ENCODE measurements at regions not wholly inside any gene's neighbourhood (a gene's known extent, or its start where the extent isn't known, plus 50 kb on each side); places are given as distances from the start of the nearest gene placed in this dataset.

- no peak for DNase-seq
These were observed 176.6 kb upstream of the ARGLU1 start for GRCh38 chr13:106744516-106744915.

GRCh38 chr13:106738186-106738678, 170.3 kb upstream of the ARGLU1 start:
- no peak for DNase-seq

DNA sequence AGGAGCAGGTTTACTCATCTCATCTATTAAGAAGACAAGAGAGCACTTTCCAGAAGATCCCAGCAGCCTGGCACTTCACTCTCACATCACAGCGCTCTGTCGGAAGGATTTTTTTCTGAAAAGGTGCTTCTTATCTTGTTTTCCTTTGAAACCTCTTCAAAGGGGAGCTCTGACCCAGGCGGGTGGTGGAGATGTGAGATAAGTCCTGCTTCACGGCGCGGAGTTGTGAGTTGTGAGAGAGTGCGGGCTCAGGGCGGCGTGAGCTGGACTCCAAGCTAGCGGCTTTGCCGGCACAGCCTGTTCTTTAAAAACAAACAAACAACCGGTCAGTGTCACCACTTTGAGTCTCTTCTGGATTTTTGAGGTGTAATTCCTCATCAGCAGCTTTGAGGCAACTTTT, 169.0 kb upstream of the ARGLU1 start:
- DNase-seq = no peak

DNA sequence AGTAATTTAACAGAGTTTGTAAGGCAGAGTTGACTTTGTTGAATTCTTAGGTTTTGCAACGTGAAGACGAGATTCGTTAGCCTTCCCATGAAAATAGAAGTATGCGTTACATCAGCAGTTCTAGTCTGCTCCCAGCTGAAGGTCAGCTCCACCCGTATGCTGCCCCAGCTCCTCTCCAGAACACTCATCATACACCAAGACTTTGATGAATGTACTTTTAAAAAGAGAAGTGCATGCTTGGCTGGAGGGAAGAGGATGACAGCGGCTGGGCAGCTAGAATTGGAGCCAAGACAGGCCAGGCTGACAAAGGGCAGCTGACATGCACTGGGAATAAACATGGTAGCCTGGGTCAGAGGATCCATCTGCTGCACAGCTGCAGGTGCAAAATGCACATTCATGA, 166.3 kb upstream of the ARGLU1 start:
- DNase-seq = no peak

- no peak for DNase-seq
These were observed 155.1 kb upstream of the ARGLU1 start for GRCh38 chr13:106723036-106723435.

GRCh38 chr13:106722620-106723019, 154.7 kb upstream of the ARGLU1 start:
- no peak for DNase-seq

GRCh38 chr13:106721599-106721998, 153.7 kb upstream of the ARGLU1 start:
- no peak for DNase-seq

DNA sequence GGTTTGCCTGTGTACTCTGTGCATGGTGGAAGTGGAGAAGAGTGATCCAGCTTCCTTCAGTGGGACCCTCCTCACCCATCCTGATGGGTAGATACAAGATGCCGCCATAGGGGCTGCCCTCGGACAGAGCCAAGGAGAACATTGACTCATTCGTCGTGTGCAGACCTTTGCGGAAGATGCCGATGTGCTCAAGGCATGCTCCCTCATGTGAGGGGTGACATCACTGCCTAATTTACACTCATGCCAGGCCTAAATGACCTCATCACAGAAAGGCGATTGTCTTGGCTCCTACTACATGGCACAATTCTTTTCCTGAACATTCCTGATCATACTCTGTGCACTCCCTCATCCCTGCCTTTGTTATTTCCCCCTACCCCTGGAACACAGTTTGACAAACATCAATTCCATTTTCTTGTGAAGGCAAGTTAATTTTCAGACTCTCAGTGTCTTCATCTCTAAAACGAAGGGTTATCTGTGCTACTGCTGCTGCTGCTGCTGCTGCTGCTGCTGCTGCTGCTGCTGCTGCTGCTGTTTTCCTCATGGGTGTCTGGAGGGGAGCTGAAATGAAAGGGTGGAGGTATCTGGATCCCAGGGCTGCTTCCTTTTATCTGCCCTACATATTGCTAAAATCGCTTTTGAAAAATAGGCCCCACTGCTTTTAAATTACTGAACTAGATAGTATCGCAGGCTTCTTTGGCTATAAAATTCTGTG, 146.5 kb upstream of the ARGLU1 start:
- DNase-seq = no peak

DNA sequence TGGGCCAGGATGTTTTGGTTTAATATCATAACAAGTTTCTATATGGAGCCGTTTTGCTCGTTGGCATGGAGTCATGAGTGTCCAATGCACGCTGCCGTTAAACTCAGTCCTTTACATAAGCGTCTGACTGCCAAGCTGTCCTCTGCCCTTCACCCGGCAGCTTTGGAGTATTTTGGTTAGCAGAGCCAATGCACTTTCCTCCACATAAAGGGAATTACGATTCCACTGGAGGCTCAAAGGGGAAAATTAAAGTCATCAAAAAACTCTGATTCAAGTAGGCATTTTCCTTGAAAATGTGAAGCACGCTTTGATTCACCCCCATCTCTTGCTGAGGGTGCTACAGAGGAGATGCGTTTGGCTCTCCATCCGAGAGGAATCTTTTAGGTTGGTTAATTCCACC, 144.4 kb upstream of the ARGLU1 start:
- DNase-seq = no peak

DNA sequence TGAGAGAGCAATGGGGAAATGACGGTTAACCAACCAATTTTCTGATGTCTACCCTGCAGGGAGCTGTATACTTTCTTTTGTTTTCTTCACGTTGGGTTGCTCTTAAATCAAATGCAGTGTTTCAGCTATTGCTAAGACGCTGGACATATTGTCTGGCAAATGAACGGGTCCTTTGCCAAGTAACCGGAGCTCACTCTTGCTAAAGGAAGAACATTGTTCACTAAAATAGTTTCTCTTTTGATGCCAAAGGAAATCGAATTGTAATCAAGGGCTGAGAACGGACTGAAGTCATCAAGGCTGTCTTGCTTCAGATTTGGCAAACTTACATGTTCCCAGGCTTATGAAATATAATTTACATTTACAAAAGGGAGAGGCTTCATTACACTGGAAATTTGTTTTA, 142.3 kb upstream of the ARGLU1 start:
- no peak for DNase-seq

DNA sequence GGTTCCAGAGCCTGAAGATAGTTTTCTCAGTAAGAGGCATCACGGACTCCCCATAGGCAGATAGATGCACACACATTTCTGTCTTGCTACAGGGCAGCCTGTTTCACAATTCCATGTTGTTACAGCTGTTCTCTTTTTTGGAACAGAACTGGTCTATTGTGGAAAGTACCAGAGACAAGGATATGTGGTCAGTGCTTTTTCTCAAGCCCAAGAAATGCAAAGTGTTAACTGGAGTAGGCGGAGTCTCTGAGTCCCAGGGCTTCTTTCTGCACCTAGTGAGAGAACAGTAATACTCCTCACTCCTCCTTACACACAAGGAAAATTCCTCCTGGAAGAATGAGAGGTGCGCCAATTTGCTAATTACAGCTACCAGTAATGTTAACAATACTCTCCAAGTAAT, 141.6 kb upstream of the ARGLU1 start:
- no peak for DNase-seq

DNA sequence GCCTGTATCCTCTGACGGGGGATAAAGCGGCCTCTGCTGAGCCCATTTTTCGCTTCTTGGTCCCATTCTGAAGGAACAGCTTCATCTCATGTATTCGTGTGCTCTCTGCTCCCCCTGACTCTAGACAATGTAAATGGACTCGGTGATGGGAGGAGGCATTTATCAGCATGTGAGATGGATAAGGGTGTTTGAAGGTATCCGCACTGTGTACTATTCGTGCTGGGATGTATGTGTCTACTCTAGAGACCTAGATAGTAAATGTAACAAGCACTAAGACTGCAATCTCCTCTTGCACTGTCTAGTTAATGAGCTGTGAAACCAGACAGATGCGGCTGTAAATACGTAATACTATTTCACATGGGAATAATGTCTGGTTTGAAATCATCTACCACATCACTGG, 134.6 kb upstream of the ARGLU1 start:
- DNase-seq = no peak

DNA sequence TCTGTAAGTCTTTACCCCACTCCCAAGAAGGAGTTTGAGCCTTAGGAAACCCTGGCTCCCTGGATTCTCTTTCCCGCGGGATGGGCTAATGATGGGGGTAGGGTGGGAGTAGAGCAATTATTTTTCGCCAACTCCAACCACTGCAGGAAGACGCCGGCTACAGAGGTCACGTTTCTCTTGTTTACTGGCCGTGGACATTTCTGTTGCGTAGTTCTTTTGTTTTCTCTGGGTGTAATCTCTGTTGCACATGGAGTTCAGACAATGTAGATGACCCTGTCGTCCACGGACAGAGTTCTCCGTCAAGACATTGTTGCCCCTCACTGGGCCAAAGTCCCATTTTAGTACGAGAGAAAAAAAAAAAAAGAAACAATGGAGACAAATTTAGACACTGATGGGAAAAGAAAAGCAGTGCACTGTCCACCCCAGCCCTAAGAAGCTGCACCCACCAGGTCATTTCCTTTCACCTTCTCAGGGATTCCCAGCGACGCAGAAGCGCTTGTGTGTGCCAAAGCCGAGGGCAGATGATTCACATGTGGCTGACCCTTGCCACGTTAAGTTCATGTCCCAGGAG, 133.9 kb upstream of the ARGLU1 start:
- no peak for DNase-seq

DNA sequence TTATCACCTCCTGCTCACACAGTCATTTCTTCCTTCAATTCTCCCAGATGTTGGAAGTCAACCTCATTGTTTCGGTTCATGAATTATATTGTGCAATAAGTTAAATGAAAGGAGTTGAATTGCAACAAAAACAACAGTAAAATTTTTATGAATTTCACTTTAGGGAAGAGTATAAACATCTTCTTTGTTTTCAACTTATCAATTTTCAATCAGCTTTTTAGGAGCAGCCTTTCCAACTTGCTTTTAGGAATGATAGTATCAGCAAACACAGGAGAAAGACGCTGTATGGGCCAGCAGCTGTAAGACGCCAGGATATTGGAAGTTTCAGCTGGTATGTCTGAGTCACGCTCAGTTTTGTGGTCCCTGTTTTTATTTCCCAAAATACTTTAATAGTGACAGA, 132.5 kb upstream of the ARGLU1 start:
- no peak for DNase-seq

DNA sequence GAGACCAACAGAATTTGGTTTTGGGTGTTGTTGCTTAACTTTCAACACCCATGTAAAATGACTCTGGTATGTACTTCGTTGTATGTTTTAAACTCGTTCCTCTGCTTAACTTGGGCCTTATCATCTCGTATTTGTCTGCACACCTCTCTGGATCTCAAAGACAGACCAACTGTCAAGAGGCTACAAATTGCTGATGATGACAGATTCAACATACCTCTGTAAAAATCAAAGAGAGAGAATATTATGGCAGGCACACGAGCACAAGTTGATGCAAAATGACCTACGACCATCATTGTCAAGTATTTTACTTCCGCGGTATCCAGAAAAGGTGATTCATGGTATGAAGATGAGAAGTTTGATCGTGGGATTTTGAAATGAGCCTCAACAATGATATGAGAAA, 132.1 kb upstream of the ARGLU1 start:
- no peak for DNase-seq

GRCh38 chr13:106699311-106699710, 131.4 kb upstream of the ARGLU1 start:
- no peak for DNase-seq

DNA sequence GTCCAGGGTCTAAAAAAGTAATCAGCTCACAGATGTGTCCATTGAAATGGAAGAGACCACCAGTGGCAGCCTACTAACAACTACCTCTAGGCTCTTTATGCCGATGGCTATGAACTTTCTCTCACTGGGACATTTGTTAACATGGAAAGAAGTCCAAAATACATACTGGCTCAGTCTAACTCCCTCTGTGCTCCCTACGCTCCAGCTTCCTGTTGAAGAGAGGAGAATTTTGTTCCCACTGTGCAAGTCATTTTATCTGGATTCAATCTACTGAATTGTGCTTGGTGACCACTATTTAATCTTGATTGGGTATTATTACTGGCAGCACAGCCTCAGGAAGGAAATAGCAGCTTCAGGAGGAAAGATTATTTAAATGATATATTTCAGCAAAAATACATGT, 128.8 kb upstream of the ARGLU1 start:
- no peak for DNase-seq

DNA sequence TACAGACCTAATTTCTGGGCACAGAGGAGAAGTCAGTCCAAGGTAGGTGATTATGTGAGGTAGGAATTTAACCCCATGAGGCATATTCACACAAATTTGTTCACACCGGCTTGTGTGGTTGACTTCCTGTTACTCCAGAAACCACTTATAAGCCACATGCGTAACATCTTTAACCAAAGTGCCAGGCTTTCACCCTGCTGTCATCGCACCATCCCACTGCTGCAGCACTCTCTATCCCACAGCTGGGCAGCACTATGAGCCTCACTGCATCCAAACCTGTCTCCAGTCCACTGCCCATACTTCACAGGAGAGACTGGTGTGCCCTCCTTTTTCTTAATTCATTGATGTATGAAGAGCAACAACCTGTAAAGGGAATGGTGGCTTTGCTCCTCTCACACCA, 128.2 kb upstream of the ARGLU1 start:
- DNase-seq = no peak

DNA sequence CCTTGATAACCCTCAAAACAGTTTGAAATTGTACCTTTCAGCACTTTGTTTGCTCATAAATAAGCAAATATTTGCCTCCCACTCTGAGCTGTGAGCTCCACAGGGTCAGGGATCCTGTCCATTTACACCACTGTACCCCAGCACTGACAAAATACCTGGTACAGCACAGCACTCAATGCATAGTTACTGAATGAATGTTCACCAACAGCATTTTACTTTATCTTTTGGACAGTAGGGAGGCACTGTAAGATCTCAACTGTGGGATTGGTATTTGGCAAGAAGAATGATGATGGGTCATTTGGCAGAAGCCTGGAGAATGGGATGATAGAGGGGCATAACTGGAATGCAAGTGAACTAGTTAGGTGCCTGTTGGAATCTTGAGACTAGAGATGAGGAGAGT, 127.2 kb upstream of the ARGLU1 start:
- no peak for DNase-seq

GRCh38 chr13:106691861-106692260, 123.9 kb upstream of the ARGLU1 start:
- no peak for DNase-seq

- DNase-seq = no peak
These were observed 123.4 kb upstream of the ARGLU1 start for GRCh38 chr13:106691341-106691740.

- DNase-seq = no peak
These were observed 122.8 kb upstream of the ARGLU1 start for GRCh38 chr13:106690779-106691178.

DNA sequence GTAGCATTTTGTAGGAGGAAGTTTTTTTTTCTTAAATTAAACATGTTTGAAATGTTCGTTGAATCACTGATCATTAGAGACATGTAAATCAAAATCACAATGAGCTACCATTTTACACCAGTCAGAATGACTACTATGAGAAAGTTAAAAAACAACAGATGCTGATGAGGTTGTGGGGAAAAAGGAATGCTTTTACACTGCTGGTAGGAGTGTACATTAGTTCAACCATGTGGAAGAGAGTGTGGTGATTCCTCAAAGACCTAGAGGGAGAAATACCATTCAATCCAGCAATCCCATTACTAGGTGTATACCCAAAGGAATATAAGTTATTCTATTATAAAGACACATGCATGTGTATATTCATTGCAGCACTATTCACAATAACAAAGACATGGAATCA, 122.0 kb upstream of the ARGLU1 start:
- DNase-seq = no peak

DNA sequence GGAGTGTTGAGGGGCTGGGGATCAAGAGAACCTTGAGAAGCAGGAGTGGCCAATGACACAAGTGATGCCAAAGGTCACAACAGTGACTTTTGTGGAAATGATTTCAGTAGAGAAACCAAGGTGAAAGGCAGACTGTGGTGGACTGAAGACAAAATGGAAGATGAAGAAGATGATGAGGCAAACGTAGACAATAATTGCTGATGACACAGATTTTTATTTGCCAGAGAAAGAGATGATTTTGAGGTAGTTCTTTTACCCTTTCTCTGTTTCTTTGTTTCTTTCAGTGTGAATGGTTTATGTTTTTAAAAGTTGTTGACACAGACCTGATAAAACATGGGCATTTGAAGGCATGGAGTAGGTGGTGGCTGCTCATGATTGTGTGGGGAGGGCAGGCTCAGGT, 121.0 kb upstream of the ARGLU1 start:
- DNase-seq = no peak

DNA sequence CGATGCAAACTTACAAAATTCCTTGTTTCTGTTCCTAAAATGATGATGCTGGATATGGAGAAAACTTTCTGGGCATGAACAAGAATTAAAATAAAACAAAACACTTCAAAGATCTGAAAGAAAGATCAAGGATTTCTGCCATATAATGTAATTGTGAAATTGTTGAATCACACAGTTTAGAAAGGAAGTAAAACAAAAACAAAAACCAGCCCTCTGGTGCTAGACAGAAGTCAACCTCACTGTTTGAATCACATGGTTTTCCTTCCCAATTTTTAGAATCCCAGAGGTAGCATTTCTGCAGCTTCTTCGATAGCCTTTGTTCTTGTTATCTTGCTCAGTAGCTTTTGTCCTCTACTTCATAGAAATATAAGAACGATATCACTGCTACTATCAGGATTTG, 118.2 kb upstream of the ARGLU1 start:
- no peak for DNase-seq
